HCT116 (cell line): ENCODE measurements at regions not wholly inside any gene's neighbourhood (a gene's known extent, or its start where the extent isn't known, plus 50 kb on each side); places are given as distances from the start of the nearest gene placed in this dataset.

Experiments
- ATAC-seq: fragments of 200-7000 bp; cut with Tn5 transposase; 2 replicates; pipeline ENCODE4 v1.9.1; 2020; ENCODE audit warnings: mild to moderate bottlenecking, moderate library complexity
- BruUV-seq: library from RNA; stranded (reverse); fragments of 400-500 nt; replicated peaks from 2 replicates; lab custom pipeline; 2021; lab: Mats Ljungman, UMichigan
- CTCF ChIA-PET: fragments of 300-600 bp; sonication (Branson Sonifier 250); formaldehyde crosslinking; loops from one replicate; lab custom pipeline; 2021; ENCODE audit warnings: antibody characterized with exemption; lab: Charles Lee
- POLR2A ChIA-PET: fragments of 300-600, 350-600 bp; sonication (Branson Sonifier 250); formaldehyde crosslinking; loops from one replicate; lab custom pipeline; 2021; ENCODE audit warnings: antibody characterized with exemption; lab: Charles Lee
- RAD21 ChIA-PET, 2 experiments: fragments of 300-600 bp; sonication (Branson Sonifier 250); formaldehyde crosslinking; loops; one replicate each; lab custom pipeline; 2023; ENCODE audit warnings: low total read pairs in 2 of 2; ENCODE audit not compliant: uncharacterized antibody in 2 of 2, unreplicated experiment in 2 of 2, low non-redundant PET in 1 of 2; lab: Charles Lee
- DNase-seq: peaks from one replicate; pipeline ENCODE4 v3.0.0-alpha.2; 2010; ENCODE audit warnings: low read depth, low spot score
- H2AFZ ChIP-seq: fragments of 200-600 bp; shearing (Covaris generic), sonication (generic); 2 replicates; pipeline ENCODE4 v1.6.1; 2017; ENCODE audit warnings: low read depth, mixed run types, mixed read lengths, antibody characterized with exemption, low read length; ENCODE audit not compliant: poor library complexity, severe bottlenecking
- H3K27ac ChIP-seq: 2 replicates; pipeline ENCODE4 v1.5.1; 2012; ENCODE audit warnings: low read depth, low read length
- H3K27me3 ChIP-seq: fragments of 200-600 bp; sonication (generic); 2 replicates; pipeline ENCODE4 v1.6.1; 2016; ENCODE audit warnings: mixed run types, low read length, mixed read lengths; ENCODE audit not compliant: insufficient read depth
- H3K36me3 ChIP-seq, 2 experiments: fragments of 200-500 bp in 1 of 2; fragments of 200-600 bp in 1 of 2; sonication (Bioruptor generic) in 1 of 2; sonication (generic) in 1 of 2; 2 replicates each; pipeline versions ENCODE4 v1.5.1 to v1.6.1; 2014 to 2016; ENCODE audit warnings: low read length in 2 of 2, inconsistent platforms in 1 of 2, mixed read lengths in 1 of 2, mixed run types in 1 of 2; ENCODE audit not compliant: insufficient read depth in 2 of 2, control insufficient read depth in 1 of 2
- H3K4me1 ChIP-seq, 2 experiments: fragments of 200-600 bp in 1 of 2; sonication (generic) in 1 of 2; 2 replicates each; pipeline versions ENCODE4 v1.5.1 to v1.6.1; 2012 to 2017; ENCODE audit warnings: low read length in 2 of 2, inconsistent platforms in 1 of 2, mild to moderate bottlenecking in 1 of 2, mixed read lengths in 1 of 2, mixed run types in 1 of 2, moderate library complexity in 1 of 2; ENCODE audit not compliant: insufficient read depth in 2 of 2, control insufficient read depth in 1 of 2
- H3K4me2 ChIP-seq: fragments of 200-600 bp; sonication (generic); 2 replicates; pipeline ENCODE4 v1.6.1; 2017; ENCODE audit warnings: mixed run types, low read length, mixed read lengths
- H3K4me3 ChIP-seq, 2 experiments: fragments of 200-600 bp in 1 of 2; sonication (generic) in 1 of 2; replicated peaks in 1 of 2; 2 replicates each; pipeline ENCODE4 v1.5.1; 2011 to 2016; ENCODE audit warnings: low read length in 2 of 2, control low read depth in 1 of 2, low read depth in 1 of 2, mild to moderate bottlenecking in 1 of 2, mixed read lengths in 1 of 2, mixed run types in 1 of 2
- H3K79me2 ChIP-seq: fragments of 200-600 bp; sonication (generic); 2 replicates; pipeline ENCODE4 v1.6.1; 2017; ENCODE audit warnings: mild to moderate bottlenecking, mixed run types, low read length, moderate library complexity, mixed read lengths; ENCODE audit not compliant: insufficient read depth
- H3K9ac ChIP-seq: fragments of 200-600 bp; sonication (generic); 2 replicates; pipeline ENCODE4 v1.6.1; 2016; ENCODE audit warnings: low read length, mixed read lengths
- H3K9me2 ChIP-seq: fragments of 200-600 bp; sonication (generic), shearing (Covaris generic); 2 replicates; pipeline ENCODE4 v1.6.1; 2017; ENCODE audit warnings: mixed run types, mild to moderate bottlenecking, moderate library complexity; ENCODE audit not compliant: insufficient read depth
- H3K9me3 ChIP-seq, 2 experiments: fragments of 200-500 bp in 1 of 2; fragments of 200-600 bp in 1 of 2; sonication (Bioruptor generic) in 1 of 2; sonication (generic) in 1 of 2; 2 replicates each; pipeline ENCODE4 v1.6.1; 2014 to 2017; ENCODE audit warnings: low read length in 2 of 2, mixed read lengths in 2 of 2, inconsistent platforms in 1 of 2, low read depth in 1 of 2, mild to moderate bottlenecking in 1 of 2, mixed run types in 1 of 2, moderate library complexity in 1 of 2; ENCODE audit not compliant: control insufficient read depth in 1 of 2, insufficient read depth in 1 of 2
- H4K20me1 ChIP-seq: fragments of 200-600 bp; sonication (generic), shearing (Covaris generic); 2 replicates; pipeline ENCODE4 v1.6.1; 2017; ENCODE audit warnings: mixed run types, mild to moderate bottlenecking, moderate library complexity; ENCODE audit not compliant: insufficient read depth
- CBX3 ChIP-seq: IDR thresholded peaks from 2 replicates; pipeline ENCODE4 v1.6.1; 2012; ENCODE audit warnings: low read depth
- CEBPB ChIP-seq: IDR thresholded peaks from 2 replicates; pipeline ENCODE4 v1.6.1; 2012; ENCODE audit warnings: low read depth
- CTCF ChIP-seq, 3 experiments: fragments of 200-600 bp in 1 of 3; sonication (generic) in 1 of 3; IDR thresholded peaks in 2 of 3; conservative IDR thresholded peaks in 1 of 3; 2 replicates each; pipeline ENCODE4 v1.5.1; 2012 to 2017; ENCODE audit warnings: low read depth in 2 of 3, low read length in 2 of 3, antibody characterized with exemption in 1 of 3, borderline replicate concordance in 1 of 3, control low read depth in 1 of 3, mild to moderate bottlenecking in 1 of 3, mixed read lengths in 1 of 3, mixed run types in 1 of 3, moderate library complexity in 1 of 3; ENCODE audit not compliant: insufficient read depth in 1 of 3
- EGR1 ChIP-seq: IDR thresholded peaks from 2 replicates; pipeline ENCODE4 v1.6.1; 2012; ENCODE audit warnings: low read depth
- ELF1 ChIP-seq: IDR thresholded peaks from 2 replicates; pipeline ENCODE4 v1.6.1; 2012; ENCODE audit warnings: low read depth, borderline replicate concordance
- EZH2 ChIP-seq: fragments of 200-600 bp; sonication (generic); IDR thresholded peaks from 2 replicates; pipeline ENCODE4 v1.6.1; 2017; ENCODE audit warnings: antibody characterized with exemption, mixed run types
- JUND ChIP-seq: IDR thresholded peaks from 2 replicates; pipeline ENCODE4 v1.6.1; 2012
- RAD21 ChIP-seq: IDR thresholded peaks from 2 replicates; pipeline ENCODE4 v1.6.1; 2012; ENCODE audit warnings: low read depth, mild to moderate bottlenecking
- SIN3A ChIP-seq: IDR thresholded peaks from 2 replicates; pipeline ENCODE4 v1.6.1; 2012; ENCODE audit warnings: low read depth
- SP1 ChIP-seq: IDR thresholded peaks from 2 replicates; pipeline ENCODE4 v1.6.1; 2012; ENCODE audit warnings: low read depth
- YY1 ChIP-seq: IDR thresholded peaks from 2 replicates; pipeline ENCODE4 v1.6.1; 2011; ENCODE audit warnings: low read length, low read depth, moderate library complexity, mild to moderate bottlenecking; ENCODE audit not compliant: insufficient replicate concordance; ENCODE audit errors: extremely low read depth
- ZBTB33 ChIP-seq: IDR thresholded peaks from 2 replicates; pipeline ENCODE4 v1.6.1; 2011; ENCODE audit warnings: mild to moderate bottlenecking, low read length, moderate library complexity; ENCODE audit not compliant: insufficient replicate concordance; ENCODE audit errors: extremely low read depth
- ZNF274 ChIP-seq: fragments of 200-500 bp; sonication (Bioruptor generic); IDR thresholded peaks from 2 replicates; pipeline ENCODE4 v1.6.1; 2014; ENCODE audit warnings: mild to moderate bottlenecking, low read depth, low read length, inconsistent platforms
- intact Hi-C: fragments of 100-400 bp; cut with micrococcal nuclease; formaldehyde crosslinking; loops from 2 replicates; pipeline ENCODE4 v1.10.0; 2022

- RAD21 ChIA-PET = no interaction called here
- no peaks in the 10 kb centered on the region for H4K20me1 ChIP-seq
- H2AFZ ChIP-seq = no peak overlapping the region
- H3K9me2 ChIP-seq = no peaks in the 10 kb centered on the region
- intact Hi-C loops = no loop called here
- H3K36me3 ChIP-seq = no peaks in the 10 kb centered on the region
- H3K4me2 ChIP-seq = no peak overlapping the region
- H3K4me1 ChIP-seq = peaks cover 3 to 10% of the 10 kb centered on the region in 2 experiments; a peak in 2 of 4 replicates
- H3K9me3 ChIP-seq = peaks cover 0 to 7% of the 10 kb centered on the region in 2 experiments; a peak in 1 of 4 replicates
- CTCF ChIA-PET = no interaction called here
- no TSS peak for BruUV-seq
- no peak overlapping the region for H3K9ac ChIP-seq
- no peak overlapping the region for H3K4me3 ChIP-seq
- TF ChIP-seq EZH2 (no peak), ELF1 (no peak)
- no peaks in the 10 kb centered on the region for H3K79me2 ChIP-seq
- H3K27me3 ChIP-seq = no peaks in the 10 kb centered on the region; the same call in 1 of the 2 replicates
- ATAC-seq (no peak), DNase-seq (no peak)
- POLR2A ChIA-PET = no interaction called here
- H3K27ac ChIP-seq = no peak overlapping the region
Measured at GRCh38 chr20:51219544-51219943, 196.6 kb upstream of the KCNG1 start.

DNA sequence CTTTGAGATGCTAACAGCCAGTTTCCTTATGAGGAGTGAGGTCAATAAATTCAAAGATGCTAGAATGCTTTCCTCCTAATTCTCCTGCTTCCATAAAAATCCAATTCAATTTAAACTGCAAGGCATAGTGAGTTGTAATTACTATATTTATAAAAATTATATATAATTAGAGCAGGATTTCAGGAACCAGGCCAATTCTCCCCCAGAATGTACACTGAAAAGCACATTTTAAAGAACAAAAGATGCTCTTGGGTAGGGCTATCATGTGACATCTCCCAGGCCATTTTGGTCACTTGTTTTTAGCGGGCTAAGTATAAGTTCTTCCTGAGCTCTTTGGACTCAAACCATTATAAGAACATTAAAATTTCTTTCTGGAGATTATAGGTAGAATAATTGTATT, 195.7 kb upstream of the KCNG1 start:
- Histone ChIP-seq H4K20me1 (no peaks in the 10 kb centered on the region), H2AFZ (no peak overlapping the region), H3K9me3 (peaks cover 0 to 7% of the 10 kb centered on the region in 2 experiments; a peak in 1 of 4 replicates), H3K4me3 (no peak overlapping the region), H3K27me3 (no peaks in the 10 kb centered on the region; the same call in 1 of the 2 replicates), H3K4me1 (peaks cover 3 to 10% of the 10 kb centered on the region in 2 experiments; a peak in 2 of 4 replicates), H3K4me2 (no peak overlapping the region), H3K36me3 (no peaks in the 10 kb centered on the region), H3K79me2 (no peaks in the 10 kb centered on the region), H3K9ac (no peak overlapping the region), H3K27ac (no peak overlapping the region), H3K9me2 (no peaks in the 10 kb centered on the region)
- intact Hi-C loops = no loop called here
- POLR2A ChIA-PET = interaction anchor here (0.6 kb wide), 1 partner anchor 202 kb away, joined by 3 read pairs; no protein-coding TSS in a partner anchor
- no TSS peak for BruUV-seq
- TF ChIP-seq SIN3A (no peak), ZBTB33 (no peak), EGR1 (no peak), YY1 (no peak), SP1 (no peak), CTCF (IDR thresholded peaks at IDR 0.05 in 2 of 3, conservative IDR thresholded peaks at IDR 0.05 in 1 of 3; ENCODE audit: borderline replicate concordance in 1 of 3, insufficient read depth in 1 of 3, low read depth in 2 of 3, low read length in 2 of 3) (no peak), ZNF274 (no peak), RAD21 (no peak), CEBPB (no peak), JUND (no peak), CBX3 (no peak)
- CTCF ChIA-PET = interaction anchor here (1.0 kb wide), 1 partner anchor 10 kb away, joined by 3 read pairs; no protein-coding TSS in a partner anchor
- RAD21 ChIA-PET = no interaction called here
- DNase-seq = no peak
- no peak for ATAC-seq
